GM23338 (cell line): ENCODE measurements at regions not wholly inside any gene's neighbourhood (a gene's known extent, or its start where the extent isn't known, plus 50 kb on each side); places are given as distances from the start of the nearest gene placed in this dataset.

Experiments
- ATAC-seq: fragments of 200-7000 bp; cut with Tn5 transposase; 3 replicates; pipeline ENCODE4 v1.9.1; 2020
- DNase-seq: peaks from one replicate; pipeline ENCODE4 v3.0.0-alpha.2; 2015; ENCODE audit warnings: low spot score
- H2AFZ ChIP-seq: fragments of 200-600 bp; sonication (generic); 2 replicates; pipeline ENCODE4 v1.8.0; 2016; ENCODE audit warnings: antibody characterized with exemption, mild to moderate bottlenecking, moderate library complexity
- H3F3A ChIP-seq: fragments of 200-600 bp; sonication (generic); replicated peaks from 2 replicates; pipeline ENCODE4 v1.8.0; 2017; ENCODE audit warnings: antibody characterized with exemption, mixed run types, low read depth
- H3K27ac ChIP-seq: fragments of 200-600 bp; sonication (generic); 2 replicates; pipeline ENCODE4 v1.6.1; 2016; ENCODE audit warnings: low read depth
- H3K27me3 ChIP-seq: fragments of 200-600 bp; sonication (generic); 2 replicates; pipeline ENCODE4 v1.8.0; 2016; ENCODE audit warnings: mild to moderate bottlenecking, mixed run types, moderate library complexity; ENCODE audit not compliant: insufficient read depth
- H3K36me3 ChIP-seq: fragments of 200-600 bp; sonication (generic); 2 replicates; pipeline ENCODE4 v1.8.0; 2016; ENCODE audit warnings: mild to moderate bottlenecking; ENCODE audit not compliant: insufficient read depth
- H3K4me1 ChIP-seq: fragments of 200-600 bp; sonication (generic); 2 replicates; pipeline ENCODE4 v1.8.0; 2016; ENCODE audit warnings: mild to moderate bottlenecking, moderate library complexity; ENCODE audit not compliant: insufficient read depth
- H3K4me2 ChIP-seq: fragments of 200-600 bp; sonication (generic); 2 replicates; pipeline ENCODE4 v1.7.1; 2017; ENCODE audit warnings: mixed run types
- H3K4me3 ChIP-seq: fragments of 200-600 bp; sonication (generic); 2 replicates; pipeline ENCODE4 v1.6.1; 2016; ENCODE audit warnings: mixed run types
- H3K79me2 ChIP-seq: fragments of 200-600 bp; sonication (generic); replicated peaks from 2 replicates; pipeline ENCODE4 v1.8.0; 2017; ENCODE audit warnings: mild to moderate bottlenecking; ENCODE audit not compliant: insufficient read depth
- H3K9me2 ChIP-seq: fragments of 200-600 bp; sonication (generic); 2 replicates; pipeline ENCODE4 v1.8.0; 2017; ENCODE audit not compliant: insufficient read depth
- H4K20me1 ChIP-seq: fragments of 200-600 bp; sonication (generic); replicated peaks from 2 replicates; pipeline ENCODE4 v1.8.0; 2017; ENCODE audit warnings: mild to moderate bottlenecking; ENCODE audit not compliant: insufficient read depth
- H3K27ac Mint-ChIP-seq: 2 replicates; pipeline ENCODE4 v1.8.0; 2020; ENCODE audit warnings: inconsistent platforms, mild to moderate bottlenecking, moderate library complexity, mixed read lengths
- H3K27me3 Mint-ChIP-seq: 3 replicates; pipeline ENCODE4 v1.8.0; 2022; ENCODE audit warnings: low read depth, mild to moderate bottlenecking, moderate library complexity, mixed read lengths, inconsistent platforms; ENCODE audit not compliant: insufficient read depth, poor library complexity
- H3K36me3 Mint-ChIP-seq: 3 replicates; pipeline ENCODE4 v1.8.0; 2021; ENCODE audit warnings: low read depth, mild to moderate bottlenecking, inconsistent platforms, moderate library complexity, mixed read lengths
- H3K4me1 Mint-ChIP-seq: 3 replicates; pipeline ENCODE4 v1.8.0; 2020; ENCODE audit warnings: mild to moderate bottlenecking, inconsistent platforms, mixed read lengths
- H3K4me3 Mint-ChIP-seq: 3 replicates; pipeline ENCODE4 v1.8.0; 2021; ENCODE audit warnings: moderate library complexity, mild to moderate bottlenecking, inconsistent platforms, mixed read lengths
- H3K9me3 Mint-ChIP-seq: 3 replicates; pipeline ENCODE4 v1.8.0; 2020; ENCODE audit warnings: moderate library complexity, mild to moderate bottlenecking, inconsistent platforms, mixed read lengths
- CREB1 ChIP-seq: fragments of 250-450 bp; sonication (Bioruptor Pico); IDR thresholded peaks from 2 replicates; pipeline ENCODE4 v1.5.0; 2020; ENCODE audit warnings: low read depth, mild to moderate bottlenecking, moderate library complexity
- EZH2 ChIP-seq: fragments of 200-600 bp; sonication (generic); IDR thresholded peaks from one replicate; pipeline ENCODE4 v1.8.0; 2017; ENCODE audit warnings: antibody characterized with exemption, mild to moderate bottlenecking, low read depth; ENCODE audit not compliant: unreplicated experiment
- EZH2phosphoT487 ChIP-seq: fragments of 200-600 bp; sonication (generic); IDR thresholded peaks from one replicate; pipeline ENCODE4 v1.8.1; 2018; ENCODE audit warnings: antibody characterized with exemption; ENCODE audit not compliant: unreplicated experiment
- JUNB ChIP-seq: IDR thresholded peaks from one replicate; pipeline ENCODE4 v1.6.1; 2016; ENCODE audit warnings: antibody characterized with exemption; ENCODE audit not compliant: unreplicated experiment
- NANOG ChIP-seq: IDR thresholded peaks from 2 replicates; pipeline ENCODE4 v1.6.1; 2016; ENCODE audit warnings: antibody characterized with exemption, borderline replicate concordance
- POLR2AphosphoS5 ChIP-seq: IDR thresholded peaks from 2 replicates; pipeline ENCODE4 v1.6.1; 2016; ENCODE audit warnings: antibody characterized with exemption, low read depth
- STAT1 ChIP-seq: IDR thresholded peaks from one replicate; pipeline ENCODE4 v1.6.1; 2016; ENCODE audit warnings: antibody characterized with exemption; ENCODE audit not compliant: unreplicated experiment
- ZNF114 ChIP-seq: fragments of 250-450 bp; sonication (Bioruptor Pico); IDR thresholded peaks from 2 replicates; pipeline ENCODE4 v1.5.0; 2020; ENCODE audit warnings: mild to moderate bottlenecking, moderate library complexity
- ZNF331 ChIP-seq: fragments of 250-450 bp; sonication (Bioruptor Pico); IDR thresholded peaks from 2 replicates; pipeline ENCODE4 v1.5.0; 2020; ENCODE audit warnings: low read depth, mild to moderate bottlenecking, moderate library complexity
- TF ChIP-seq, protein P1 (sequence below): fragments of 250-450 bp; sonication (Bioruptor Pico); IDR thresholded peaks from 2 replicates; pipeline ENCODE4 v1.5.0; 2020; ENCODE audit warnings: mild to moderate bottlenecking, moderate library complexity
- TF ChIP-seq, protein P2 (sequence below): IDR thresholded peaks from one replicate; pipeline ENCODE4 v1.6.1; 2018; ENCODE audit warnings: antibody characterized with exemption; ENCODE audit not compliant: unreplicated experiment
- TF ChIP-seq, protein P3 (sequence below), 2 experiments: fragments of 200-600 bp in 1 of 2; sonication (generic) in 1 of 2; conservative IDR thresholded peaks; 2 replicates each; pipeline versions ENCODE4 v1.5.1 to v1.6.1; 2016 to 2017; ENCODE audit warnings: antibody characterized with exemption in 2 of 2, low read depth in 2 of 2, mild to moderate bottlenecking in 2 of 2, moderate library complexity in 1 of 2
- TF ChIP-seq, protein P4 (sequence below): IDR thresholded peaks from 2 replicates; pipeline ENCODE4 v1.6.1; 2016; ENCODE audit warnings: antibody characterized with exemption

DNA sequence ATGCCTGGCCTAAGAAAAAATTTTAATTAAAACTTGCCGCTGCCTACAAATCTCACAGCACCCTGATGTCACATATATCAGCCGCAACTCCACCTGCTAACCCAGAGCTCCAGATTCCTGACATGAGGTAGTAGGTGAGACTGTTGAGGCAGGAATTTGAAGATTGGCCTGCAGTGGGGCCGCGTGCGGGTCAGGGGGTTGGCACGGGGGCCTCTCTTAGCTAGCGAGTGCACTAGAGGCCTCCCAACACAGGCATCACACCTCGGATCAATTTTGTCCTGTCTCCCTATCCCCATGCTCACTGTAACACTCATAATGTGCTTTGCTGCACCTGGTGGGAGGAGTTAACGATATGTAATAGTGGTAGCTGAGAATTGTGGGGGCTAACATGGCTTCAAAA is 349.8 kb downstream of the CDC5L start:
- H3K4me1 Mint-ChIP-seq: peaks cover 12% of the 10 kb centered on the region
- Histone ChIP-seq H3K27ac (no peak overlapping the region), H3K4me2 (no peak overlapping the region), H3K4me1 (peaks cover 8% of the 10 kb centered on the region; the same call in 1 of the 2 replicates), H4K20me1 (no peaks in the 10 kb centered on the region), H3K27me3 (no peaks in the 10 kb centered on the region), H3K9me2 (peaks cover 12% of the 10 kb centered on the region; the same call in 1 of the 2 replicates), H3K4me3 (no peak overlapping the region), H3F3A (no peaks in the 10 kb centered on the region), H2AFZ (peak overlapping the region; percentile 91; the same call in 1 of the 2 replicates), H3K79me2 (no peaks in the 10 kb centered on the region), H3K36me3 (no peaks in the 10 kb centered on the region)
- TF ChIP-seq ZNF114 (CRISPR knock-in tag) (no peak), NANOG (no peak), JUNB (no peak), POLR2AphosphoS5 (no peak), STAT1 (no peak), CREB1 (CRISPR knock-in tag) (no peak), EZH2phosphoT487 (no peak), ZNF331 (CRISPR knock-in tag) (no peak), EZH2 (no peak)
- TF ChIP-seq, protein P1, sequence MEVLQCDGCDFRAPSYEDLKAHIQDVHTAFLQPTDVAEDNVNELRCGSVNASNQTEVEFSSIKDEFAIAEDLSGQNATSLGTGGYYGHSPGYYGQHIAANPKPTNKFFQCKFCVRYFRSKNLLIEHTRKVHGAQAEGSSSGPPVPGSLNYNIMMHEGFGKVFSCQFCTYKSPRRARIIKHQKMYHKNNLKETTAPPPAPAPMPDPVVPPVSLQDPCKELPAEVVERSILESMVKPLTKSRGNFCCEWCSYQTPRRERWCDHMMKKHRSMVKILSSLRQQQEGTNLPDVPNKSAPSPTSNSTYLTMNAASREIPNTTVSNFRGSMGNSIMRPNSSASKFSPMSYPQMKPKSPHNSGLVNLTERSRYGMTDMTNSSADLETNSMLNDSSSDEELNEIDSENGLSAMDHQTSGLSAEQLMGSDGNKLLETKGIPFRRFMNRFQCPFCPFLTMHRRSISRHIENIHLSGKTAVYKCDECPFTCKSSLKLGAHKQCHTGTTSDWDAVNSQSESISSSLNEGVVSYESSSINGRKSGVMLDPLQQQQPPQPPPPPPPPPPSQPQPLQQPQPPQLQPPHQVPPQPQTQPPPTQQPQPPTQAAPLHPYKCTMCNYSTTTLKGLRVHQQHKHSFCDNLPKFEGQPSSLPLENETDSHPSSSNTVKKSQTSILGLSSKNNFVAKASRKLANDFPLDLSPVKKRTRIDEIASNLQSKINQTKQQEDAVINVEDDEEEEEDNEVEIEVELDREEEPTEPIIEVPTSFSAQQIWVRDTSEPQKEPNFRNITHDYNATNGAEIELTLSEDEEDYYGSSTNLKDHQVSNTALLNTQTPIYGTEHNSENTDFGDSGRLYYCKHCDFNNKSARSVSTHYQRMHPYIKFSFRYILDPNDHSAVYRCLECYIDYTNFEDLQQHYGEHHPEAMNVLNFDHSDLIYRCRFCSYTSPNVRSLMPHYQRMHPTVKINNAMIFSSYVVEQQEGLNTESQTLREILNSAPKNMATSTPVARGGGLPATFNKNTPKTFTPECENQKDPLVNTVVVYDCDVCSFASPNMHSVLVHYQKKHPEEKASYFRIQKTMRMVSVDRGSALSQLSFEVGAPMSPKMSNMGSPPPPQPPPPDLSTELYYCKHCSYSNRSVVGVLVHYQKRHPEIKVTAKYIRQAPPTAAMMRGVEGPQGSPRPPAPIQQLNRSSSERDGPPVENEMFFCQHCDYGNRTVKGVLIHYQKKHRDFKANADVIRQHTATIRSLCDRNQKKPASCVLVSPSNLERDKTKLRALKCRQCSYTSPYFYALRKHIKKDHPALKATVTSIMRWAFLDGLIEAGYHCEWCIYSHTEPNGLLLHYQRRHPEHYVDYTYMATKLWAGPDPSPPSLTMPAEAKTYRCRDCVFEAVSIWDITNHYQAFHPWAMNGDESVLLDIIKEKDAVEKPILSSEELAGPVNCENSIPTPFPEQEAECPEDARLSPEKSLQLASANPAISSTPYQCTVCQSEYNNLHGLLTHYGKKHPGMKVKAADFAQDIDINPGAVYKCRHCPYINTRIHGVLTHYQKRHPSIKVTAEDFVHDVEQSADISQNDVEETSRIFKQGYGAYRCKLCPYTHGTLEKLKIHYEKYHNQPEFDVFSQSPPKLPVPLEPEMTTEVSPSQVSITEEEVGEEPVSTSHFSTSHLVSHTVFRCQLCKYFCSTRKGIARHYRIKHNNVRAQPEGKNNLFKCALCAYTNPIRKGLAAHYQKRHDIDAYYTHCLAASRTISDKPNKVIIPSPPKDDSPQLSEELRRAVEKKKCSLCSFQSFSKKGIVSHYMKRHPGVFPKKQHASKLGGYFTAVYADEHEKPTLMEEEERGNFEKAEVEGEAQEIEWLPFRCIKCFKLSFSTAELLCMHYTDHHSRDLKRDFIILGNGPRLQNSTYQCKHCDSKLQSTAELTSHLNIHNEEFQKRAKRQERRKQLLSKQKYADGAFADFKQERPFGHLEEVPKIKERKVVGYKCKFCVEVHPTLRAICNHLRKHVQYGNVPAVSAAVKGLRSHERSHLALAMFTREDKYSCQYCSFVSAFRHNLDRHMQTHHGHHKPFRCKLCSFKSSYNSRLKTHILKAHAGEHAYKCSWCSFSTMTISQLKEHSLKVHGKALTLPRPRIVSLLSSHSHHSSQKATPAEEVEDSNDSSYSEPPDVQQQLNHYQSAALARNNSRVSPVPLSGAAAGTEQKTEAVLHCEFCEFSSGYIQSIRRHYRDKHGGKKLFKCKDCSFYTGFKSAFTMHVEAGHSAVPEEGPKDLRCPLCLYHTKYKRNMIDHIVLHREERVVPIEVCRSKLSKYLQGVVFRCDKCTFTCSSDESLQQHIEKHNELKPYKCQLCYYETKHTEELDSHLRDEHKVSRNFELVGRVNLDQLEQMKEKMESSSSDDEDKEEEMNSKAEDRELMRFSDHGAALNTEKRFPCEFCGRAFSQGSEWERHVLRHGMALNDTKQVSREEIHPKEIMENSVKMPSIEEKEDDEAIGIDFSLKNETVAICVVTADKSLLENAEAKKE (CRISPR knock-in tag): no peak
- TF ChIP-seq, protein P2, sequence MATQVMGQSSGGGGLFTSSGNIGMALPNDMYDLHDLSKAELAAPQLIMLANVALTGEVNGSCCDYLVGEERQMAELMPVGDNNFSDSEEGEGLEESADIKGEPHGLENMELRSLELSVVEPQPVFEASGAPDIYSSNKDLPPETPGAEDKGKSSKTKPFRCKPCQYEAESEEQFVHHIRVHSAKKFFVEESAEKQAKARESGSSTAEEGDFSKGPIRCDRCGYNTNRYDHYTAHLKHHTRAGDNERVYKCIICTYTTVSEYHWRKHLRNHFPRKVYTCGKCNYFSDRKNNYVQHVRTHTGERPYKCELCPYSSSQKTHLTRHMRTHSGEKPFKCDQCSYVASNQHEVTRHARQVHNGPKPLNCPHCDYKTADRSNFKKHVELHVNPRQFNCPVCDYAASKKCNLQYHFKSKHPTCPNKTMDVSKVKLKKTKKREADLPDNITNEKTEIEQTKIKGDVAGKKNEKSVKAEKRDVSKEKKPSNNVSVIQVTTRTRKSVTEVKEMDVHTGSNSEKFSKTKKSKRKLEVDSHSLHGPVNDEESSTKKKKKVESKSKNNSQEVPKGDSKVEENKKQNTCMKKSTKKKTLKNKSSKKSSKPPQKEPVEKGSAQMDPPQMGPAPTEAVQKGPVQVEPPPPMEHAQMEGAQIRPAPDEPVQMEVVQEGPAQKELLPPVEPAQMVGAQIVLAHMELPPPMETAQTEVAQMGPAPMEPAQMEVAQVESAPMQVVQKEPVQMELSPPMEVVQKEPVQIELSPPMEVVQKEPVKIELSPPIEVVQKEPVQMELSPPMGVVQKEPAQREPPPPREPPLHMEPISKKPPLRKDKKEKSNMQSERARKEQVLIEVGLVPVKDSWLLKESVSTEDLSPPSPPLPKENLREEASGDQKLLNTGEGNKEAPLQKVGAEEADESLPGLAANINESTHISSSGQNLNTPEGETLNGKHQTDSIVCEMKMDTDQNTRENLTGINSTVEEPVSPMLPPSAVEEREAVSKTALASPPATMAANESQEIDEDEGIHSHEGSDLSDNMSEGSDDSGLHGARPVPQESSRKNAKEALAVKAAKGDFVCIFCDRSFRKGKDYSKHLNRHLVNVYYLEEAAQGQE: no peak
- TF ChIP-seq, protein P3, sequence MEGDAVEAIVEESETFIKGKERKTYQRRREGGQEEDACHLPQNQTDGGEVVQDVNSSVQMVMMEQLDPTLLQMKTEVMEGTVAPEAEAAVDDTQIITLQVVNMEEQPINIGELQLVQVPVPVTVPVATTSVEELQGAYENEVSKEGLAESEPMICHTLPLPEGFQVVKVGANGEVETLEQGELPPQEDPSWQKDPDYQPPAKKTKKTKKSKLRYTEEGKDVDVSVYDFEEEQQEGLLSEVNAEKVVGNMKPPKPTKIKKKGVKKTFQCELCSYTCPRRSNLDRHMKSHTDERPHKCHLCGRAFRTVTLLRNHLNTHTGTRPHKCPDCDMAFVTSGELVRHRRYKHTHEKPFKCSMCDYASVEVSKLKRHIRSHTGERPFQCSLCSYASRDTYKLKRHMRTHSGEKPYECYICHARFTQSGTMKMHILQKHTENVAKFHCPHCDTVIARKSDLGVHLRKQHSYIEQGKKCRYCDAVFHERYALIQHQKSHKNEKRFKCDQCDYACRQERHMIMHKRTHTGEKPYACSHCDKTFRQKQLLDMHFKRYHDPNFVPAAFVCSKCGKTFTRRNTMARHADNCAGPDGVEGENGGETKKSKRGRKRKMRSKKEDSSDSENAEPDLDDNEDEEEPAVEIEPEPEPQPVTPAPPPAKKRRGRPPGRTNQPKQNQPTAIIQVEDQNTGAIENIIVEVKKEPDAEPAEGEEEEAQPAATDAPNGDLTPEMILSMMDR (conservative IDR thresholded peaks at IDR 0.05; ENCODE audit: low read depth in 2 of 2): no peak
- TF ChIP-seq, protein P4, sequence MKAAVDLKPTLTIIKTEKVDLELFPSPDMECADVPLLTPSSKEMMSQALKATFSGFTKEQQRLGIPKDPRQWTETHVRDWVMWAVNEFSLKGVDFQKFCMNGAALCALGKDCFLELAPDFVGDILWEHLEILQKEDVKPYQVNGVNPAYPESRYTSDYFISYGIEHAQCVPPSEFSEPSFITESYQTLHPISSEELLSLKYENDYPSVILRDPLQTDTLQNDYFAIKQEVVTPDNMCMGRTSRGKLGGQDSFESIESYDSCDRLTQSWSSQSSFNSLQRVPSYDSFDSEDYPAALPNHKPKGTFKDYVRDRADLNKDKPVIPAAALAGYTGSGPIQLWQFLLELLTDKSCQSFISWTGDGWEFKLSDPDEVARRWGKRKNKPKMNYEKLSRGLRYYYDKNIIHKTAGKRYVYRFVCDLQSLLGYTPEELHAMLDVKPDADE: no peak
- DNase-seq: no peak
- no peak overlapping the region for H3K4me3 Mint-ChIP-seq
- H3K27me3 Mint-ChIP-seq: peaks cover 6% of the 10 kb centered on the region
- ATAC-seq: no peak
- no peaks in the 10 kb centered on the region for H3K9me3 Mint-ChIP-seq
- H3K27ac Mint-ChIP-seq: no peak overlapping the region
- no peaks in the 10 kb centered on the region for H3K36me3 Mint-ChIP-seq
